ENCODE measurements at regions not wholly inside any gene's neighbourhood (a gene's known extent, or its start where the extent isn't known, plus 50 kb on each side); places are given as distances from the start of the nearest gene placed in this dataset.

GRCh38 chr1:81571946-81572345, 228.8 kb upstream of the ADGRL2 start:
- no peak for DNase-seq (ENCODE audit: low spot score)
- Histone ChIP-seq H3K27me3 (replicated peaks; ENCODE audit: insufficient read depth) (no peaks in the 10 kb centered on the region), H3K4me3 (no peak overlapping the region), H3K9me3 (no peaks in the 10 kb centered on the region), H3K4me1 (replicated peaks) (no peaks in the 10 kb centered on the region), H3K36me3 (no peaks in the 10 kb centered on the region), H3K27ac (no peak overlapping the region)
- intact Hi-C loops (cut with DNase I): no loop called here
- TF ChIP-seq POLR2A (IDR thresholded peaks at IDR 0.05): no peak
- TF ChIP-seq CTCF (IDR thresholded peaks at IDR 0.05): no peak
- TF ChIP-seq POLR2AphosphoS5 (IDR thresholded peaks at IDR 0.05): no peak
- 55% methylated on average over 1 of the region's 1 CpG for WGBS

GRCh38 chr1:81569761-81570160, 231.0 kb upstream of the ADGRL2 start:
- H3K4me1 ChIP-seq (replicated peaks): no peaks in the 10 kb centered on the region
- intact Hi-C loops (cut with DNase I): no loop called here
- TF ChIP-seq CTCF (IDR thresholded peaks at IDR 0.05) (no peak), POLR2AphosphoS5 (IDR thresholded peaks at IDR 0.05) (no peak), POLR2A (IDR thresholded peaks at IDR 0.05) (no peak)
- H3K27ac ChIP-seq: no peak overlapping the region
- DNase-seq (ENCODE audit: low spot score): no peak
- no peak overlapping the region for H3K4me3 ChIP-seq
- H3K36me3 ChIP-seq: no peaks in the 10 kb centered on the region
- no peaks in the 10 kb centered on the region for H3K27me3 ChIP-seq (replicated peaks; ENCODE audit: insufficient read depth)
- WGBS: 100% methylated on average over 1 of the region's 1 CpG
- H3K9me3 ChIP-seq: no peaks in the 10 kb centered on the region

- Histone ChIP-seq H3K27me3 (replicated peaks; ENCODE audit: insufficient read depth) (no peaks in the 10 kb centered on the region), H3K27ac (no peak overlapping the region), H3K9me3 (no peaks in the 10 kb centered on the region), H3K36me3 (no peaks in the 10 kb centered on the region), H3K4me3 (no peak overlapping the region), H3K4me1 (replicated peaks) (no peaks in the 10 kb centered on the region)
- DNase-seq (ENCODE audit: low spot score): no peak
- no peak for TF ChIP-seq POLR2A (IDR thresholded peaks at IDR 0.05)
- TF ChIP-seq POLR2AphosphoS5 (IDR thresholded peaks at IDR 0.05): no peak
- no peak for TF ChIP-seq CTCF (IDR thresholded peaks at IDR 0.05)
- intact Hi-C loops (cut with DNase I): no loop called here
Observed at GRCh38 chr1:81563632-81564031, 237.1 kb upstream of the ADGRL2 start.

- H3K4me1 ChIP-seq (replicated peaks): no peaks in the 10 kb centered on the region
Observed at GRCh38 chr1:81562934-81563333, 237.8 kb upstream of the ADGRL2 start.

More at GRCh38 chr1:81562934-81563333, 237.8 kb upstream of the ADGRL2 start:
- TF ChIP-seq CTCF (IDR thresholded peaks at IDR 0.05): no peak
- TF ChIP-seq POLR2AphosphoS5 (IDR thresholded peaks at IDR 0.05): no peak
- no peak for TF ChIP-seq POLR2A (IDR thresholded peaks at IDR 0.05)
- intact Hi-C loops (cut with DNase I): no loop called here
- Histone ChIP-seq H3K36me3 (no peaks in the 10 kb centered on the region), H3K9me3 (no peaks in the 10 kb centered on the region), H3K27me3 (replicated peaks; ENCODE audit: insufficient read depth) (no peaks in the 10 kb centered on the region), H3K27ac (no peak overlapping the region), H3K4me3 (no peak overlapping the region)
- no peak for DNase-seq (ENCODE audit: low spot score)
- 68% methylated on average over 3 of the region's 3 CpGs for WGBS

Data from prostate gland (tissue), 2 donors.